ENCODE measurements at regions not wholly inside any gene's neighbourhood (a gene's known extent, or its start where the extent isn't known, plus 50 kb on each side); places are given as distances from the start of the nearest gene placed in this dataset.

- Histone ChIP-seq H3K9me3 (no peaks in the 10 kb centered on the region), H3K4me3 (no peak overlapping the region), H3K27me3 (no peaks in the 10 kb centered on the region), H3K36me3 (no peaks in the 10 kb centered on the region), H3K4me1 (no peaks in the 10 kb centered on the region), H3K27ac (no peak overlapping the region)
- no peak for DNase-seq
- intact Hi-C loops (cut with DNase I; ENCODE audit: low total_unique reads): no loop called here
- 79 to 94% (median 89%) methylated on average over 5 of the region's 5 CpGs for WGBS, 5 donors
- TF ChIP-seq EP300 (IDR thresholded peaks at IDR 0.05) (no peak), POLR2AphosphoS5 (IDR thresholded peaks at IDR 0.05) (no peak), POLR2A (IDR thresholded peaks at IDR 0.05) (no peak)
- TF ChIP-seq, protein P1, sequence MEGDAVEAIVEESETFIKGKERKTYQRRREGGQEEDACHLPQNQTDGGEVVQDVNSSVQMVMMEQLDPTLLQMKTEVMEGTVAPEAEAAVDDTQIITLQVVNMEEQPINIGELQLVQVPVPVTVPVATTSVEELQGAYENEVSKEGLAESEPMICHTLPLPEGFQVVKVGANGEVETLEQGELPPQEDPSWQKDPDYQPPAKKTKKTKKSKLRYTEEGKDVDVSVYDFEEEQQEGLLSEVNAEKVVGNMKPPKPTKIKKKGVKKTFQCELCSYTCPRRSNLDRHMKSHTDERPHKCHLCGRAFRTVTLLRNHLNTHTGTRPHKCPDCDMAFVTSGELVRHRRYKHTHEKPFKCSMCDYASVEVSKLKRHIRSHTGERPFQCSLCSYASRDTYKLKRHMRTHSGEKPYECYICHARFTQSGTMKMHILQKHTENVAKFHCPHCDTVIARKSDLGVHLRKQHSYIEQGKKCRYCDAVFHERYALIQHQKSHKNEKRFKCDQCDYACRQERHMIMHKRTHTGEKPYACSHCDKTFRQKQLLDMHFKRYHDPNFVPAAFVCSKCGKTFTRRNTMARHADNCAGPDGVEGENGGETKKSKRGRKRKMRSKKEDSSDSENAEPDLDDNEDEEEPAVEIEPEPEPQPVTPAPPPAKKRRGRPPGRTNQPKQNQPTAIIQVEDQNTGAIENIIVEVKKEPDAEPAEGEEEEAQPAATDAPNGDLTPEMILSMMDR (IDR thresholded peaks at IDR 0.05): no peak
These were observed 211.7 kb upstream of the SOX9 start for GRCh38 chr17:71909155-71909554.

DNA sequence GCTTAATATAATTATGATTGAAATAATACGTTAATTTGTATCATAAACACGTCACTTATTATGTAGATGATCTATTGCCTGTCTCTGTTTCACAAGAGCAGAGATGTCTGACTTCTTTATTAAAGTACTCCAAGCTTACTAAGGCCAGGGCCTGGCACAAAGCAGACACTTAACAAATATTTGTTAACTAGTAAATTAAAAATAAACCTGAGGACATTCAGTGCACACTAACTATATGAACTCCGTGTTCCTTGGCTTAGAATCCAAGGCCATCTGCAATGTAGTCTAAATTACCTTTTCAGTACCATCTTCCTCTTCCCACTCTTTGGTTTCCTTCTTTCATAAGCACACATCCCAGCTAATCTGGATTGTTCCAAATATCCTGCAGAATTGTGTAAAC is 210.8 kb upstream of the SOX9 start:
- intact Hi-C loops (cut with DNase I; ENCODE audit: low total_unique reads): no loop called here
- no peak for DNase-seq
- Histone ChIP-seq H3K36me3 (no peaks in the 10 kb centered on the region), H3K27me3 (no peaks in the 10 kb centered on the region), H3K4me1 (no peaks in the 10 kb centered on the region), H3K27ac (no peak overlapping the region), H3K4me3 (no peak overlapping the region), H3K9me3 (no peaks in the 10 kb centered on the region)
- TF ChIP-seq POLR2A (IDR thresholded peaks at IDR 0.05) (no peak), EP300 (IDR thresholded peaks at IDR 0.05) (no peak), POLR2AphosphoS5 (IDR thresholded peaks at IDR 0.05) (no peak)
- TF ChIP-seq, protein P1 (IDR thresholded peaks at IDR 0.05): no peak
- 52 to 70% (median 57%) methylated on average over 3 of the region's 3 CpGs for WGBS, 5 donors

DNA sequence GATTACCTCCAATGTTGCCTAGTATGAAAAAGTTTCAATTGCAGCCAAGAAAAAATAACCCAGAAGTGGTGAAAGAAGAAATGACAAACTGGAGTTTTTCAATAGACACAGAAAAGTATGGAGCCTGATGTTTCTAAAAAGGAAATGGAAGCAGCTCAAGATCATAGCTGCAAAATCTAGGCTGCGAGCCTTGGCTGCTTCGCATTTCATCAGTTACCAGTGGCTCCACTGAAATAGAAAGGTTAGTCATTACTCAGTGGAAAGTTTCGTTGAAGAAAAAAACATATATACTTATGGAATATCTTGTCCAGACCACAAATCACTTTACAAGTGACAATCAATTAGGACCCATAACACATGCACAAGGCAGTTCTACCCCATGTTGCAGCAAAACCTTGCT is 206.8 kb upstream of the SOX9 start:
- WGBS, 5 donors: 82 to 95% (median 88%) methylated on average over 3 of the region's 3 CpGs
- intact Hi-C loops (cut with DNase I; ENCODE audit: low total_unique reads): no loop called here

GRCh38 chr17:71914812-71915211 is 206.0 kb upstream of the SOX9 start:
- no peak overlapping the region for H3K4me3 ChIP-seq
- 62 to 84% (median 70%) methylated on average over 2 of the region's 2 CpGs for WGBS, 5 donors
- TF ChIP-seq EP300 (IDR thresholded peaks at IDR 0.05) (no peak), POLR2AphosphoS5 (IDR thresholded peaks at IDR 0.05) (no peak), POLR2A (IDR thresholded peaks at IDR 0.05) (no peak)
- TF ChIP-seq, protein P1 (IDR thresholded peaks at IDR 0.05): no peak
- no peaks in the 10 kb centered on the region for H3K4me1 ChIP-seq
- no peak for DNase-seq
- H3K27me3 ChIP-seq: no peaks in the 10 kb centered on the region
- no peaks in the 10 kb centered on the region for H3K9me3 ChIP-seq
- intact Hi-C loops (cut with DNase I; ENCODE audit: low total_unique reads): no loop called here
- H3K36me3 ChIP-seq: no peaks in the 10 kb centered on the region
- no peak overlapping the region for H3K27ac ChIP-seq

More for the DNA sequence above, 206.8 kb upstream of the SOX9 start:
- no peaks in the 10 kb centered on the region for H3K27me3 ChIP-seq
- no peak overlapping the region for H3K27ac ChIP-seq
- no peaks in the 10 kb centered on the region for H3K36me3 ChIP-seq
- no peak for TF ChIP-seq EP300 (IDR thresholded peaks at IDR 0.05)
- no peak for TF ChIP-seq POLR2A (IDR thresholded peaks at IDR 0.05)
- no peak for TF ChIP-seq POLR2AphosphoS5 (IDR thresholded peaks at IDR 0.05)
- no peak overlapping the region for H3K4me3 ChIP-seq
- H3K9me3 ChIP-seq: no peaks in the 10 kb centered on the region
- no peak for DNase-seq
- no peaks in the 10 kb centered on the region for H3K4me1 ChIP-seq

GRCh38 chr17:71917715-71918114 is 203.1 kb upstream of the SOX9 start:
- no peak overlapping the region for H3K4me3 ChIP-seq
- no peak overlapping the region for H3K27ac ChIP-seq
- H3K4me1 ChIP-seq: no peaks in the 10 kb centered on the region
- no peaks in the 10 kb centered on the region for H3K27me3 ChIP-seq
- intact Hi-C loops (cut with DNase I; ENCODE audit: low total_unique reads): no loop called here
- 77 to 86% (median 84%) methylated on average over 2 of the region's 2 CpGs for WGBS, 5 donors
- TF ChIP-seq POLR2AphosphoS5 (IDR thresholded peaks at IDR 0.05) (no peak), POLR2A (IDR thresholded peaks at IDR 0.05) (no peak), EP300 (IDR thresholded peaks at IDR 0.05) (no peak)
- TF ChIP-seq, protein P1 (IDR thresholded peaks at IDR 0.05): no peak
- no peak for DNase-seq
- H3K36me3 ChIP-seq: no peaks in the 10 kb centered on the region
- no peaks in the 10 kb centered on the region for H3K9me3 ChIP-seq

All from stomach (tissue), 8 donors.